GM12878 (cell line): ENCODE measurements at regions not wholly inside any gene's neighbourhood (a gene's known extent, or its start where the extent isn't known, plus 50 kb on each side); places are given as distances from the start of the nearest gene placed in this dataset.

Experiments used
- BMI1 ChIP-seq: fragments of 450-650 bp; IDR thresholded peaks from 2 replicates; pipeline ENCODE4 v1.6.1; 2016; ENCODE audit warnings: mild to moderate bottlenecking, moderate library complexity, borderline replicate concordance
- CREB1 ChIP-seq: IDR thresholded peaks from 2 replicates; pipeline ENCODE4 v1.6.1; 2012; ENCODE audit warnings: low read depth, mild to moderate bottlenecking, inconsistent platforms
- HCFC1 ChIP-seq: fragments of 150-350 bp; IDR thresholded peaks from 2 replicates; pipeline ENCODE4 v1.6.1; 2014; ENCODE audit warnings: low read length
- HDGF ChIP-seq: fragments of 450-650 bp; IDR thresholded peaks from 2 replicates; pipeline ENCODE4 v1.6.1; 2016; ENCODE audit warnings: antibody characterized with exemption
- JUNB ChIP-seq: IDR thresholded peaks from 2 replicates; pipeline ENCODE4 v1.6.1; 2016; ENCODE audit warnings: antibody characterized with exemption, mild to moderate bottlenecking
- NFIC ChIP-seq: IDR thresholded peaks from 2 replicates; pipeline ENCODE4 v1.6.1; 2012; ENCODE audit warnings: low read depth, mild to moderate bottlenecking, inconsistent platforms, low read length, moderate library complexity
- NFXL1 ChIP-seq: fragments of 450-650 bp; IDR thresholded peaks from 2 replicates; pipeline ENCODE4 v1.6.1; 2017; ENCODE audit warnings: antibody characterized with exemption, mild to moderate bottlenecking, borderline replicate concordance
- SMARCA5 ChIP-seq: fragments of 450-650 bp; IDR thresholded peaks from 2 replicates; pipeline ENCODE4 v1.6.1; 2017; ENCODE audit warnings: mild to moderate bottlenecking
- YBX1 ChIP-seq: fragments of 450-650 bp; IDR thresholded peaks from 2 replicates; pipeline ENCODE4 v1.6.1; 2016; ENCODE audit warnings: antibody characterized with exemption
- TF ChIP-seq, protein P1 (sequence below): IDR thresholded peaks from 2 replicates; pipeline ENCODE4 v1.6.1; 2012; ENCODE audit warnings: low read depth, low read length, improper control_type of control experiment
- TF ChIP-seq, protein P2 (sequence below): fragments of 450-650 bp; formaldehyde crosslinking; IDR thresholded peaks from 2 replicates; pipeline ENCODE4 v1.4.0; 2022; ENCODE audit warnings: mild to moderate bottlenecking, moderate library complexity

DNA sequence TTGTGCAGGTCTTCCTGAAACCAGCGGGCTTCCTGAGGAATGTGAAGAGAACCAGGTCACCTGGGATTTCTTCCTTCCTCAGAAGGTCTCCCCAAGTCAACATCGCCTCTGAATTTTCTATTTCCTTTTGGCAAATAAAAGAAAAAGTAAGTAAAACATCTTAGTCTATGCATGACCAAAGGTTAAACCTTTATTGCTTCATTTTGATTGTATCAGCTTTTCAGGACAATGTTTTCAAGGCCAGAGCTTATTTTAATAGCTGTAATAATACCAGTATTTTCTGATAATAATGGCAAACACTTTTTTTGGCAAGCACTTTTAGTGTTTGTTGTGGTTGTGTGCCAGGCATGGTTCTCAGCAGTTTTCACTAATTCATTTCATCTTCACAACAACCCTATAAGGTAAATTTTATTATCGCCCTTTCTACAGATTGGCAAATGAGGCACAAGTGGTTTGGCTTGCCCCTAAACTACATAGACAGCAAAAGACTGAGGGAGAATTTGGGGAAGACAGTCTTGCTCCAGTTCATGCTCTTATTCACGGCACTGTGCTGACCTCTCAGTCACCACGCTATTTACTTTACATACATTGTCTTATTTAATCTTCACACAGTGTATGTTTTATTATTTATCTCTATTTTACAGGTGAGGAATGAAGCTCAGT lies 110.4 kb downstream of the RPL22L1 start (continued):
- no peak for TF ChIP-seq NFXL1
- no peak for TF ChIP-seq BMI1
- no peak for TF ChIP-seq CREB1
- TF ChIP-seq, protein P1, sequence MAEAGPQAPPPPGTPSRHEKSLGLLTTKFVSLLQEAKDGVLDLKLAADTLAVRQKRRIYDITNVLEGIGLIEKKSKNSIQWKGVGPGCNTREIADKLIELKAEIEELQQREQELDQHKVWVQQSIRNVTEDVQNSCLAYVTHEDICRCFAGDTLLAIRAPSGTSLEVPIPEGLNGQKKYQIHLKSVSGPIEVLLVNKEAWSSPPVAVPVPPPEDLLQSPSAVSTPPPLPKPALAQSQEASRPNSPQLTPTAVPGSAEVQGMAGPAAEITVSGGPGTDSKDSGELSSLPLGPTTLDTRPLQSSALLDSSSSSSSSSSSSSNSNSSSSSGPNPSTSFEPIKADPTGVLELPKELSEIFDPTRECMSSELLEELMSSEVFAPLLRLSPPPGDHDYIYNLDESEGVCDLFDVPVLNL: no peak
- no peak for TF ChIP-seq HDGF
- no peak for TF ChIP-seq SMARCA5
- no peak for TF ChIP-seq NFIC
- no peak for TF ChIP-seq YBX1
- TF ChIP-seq, protein P2, sequence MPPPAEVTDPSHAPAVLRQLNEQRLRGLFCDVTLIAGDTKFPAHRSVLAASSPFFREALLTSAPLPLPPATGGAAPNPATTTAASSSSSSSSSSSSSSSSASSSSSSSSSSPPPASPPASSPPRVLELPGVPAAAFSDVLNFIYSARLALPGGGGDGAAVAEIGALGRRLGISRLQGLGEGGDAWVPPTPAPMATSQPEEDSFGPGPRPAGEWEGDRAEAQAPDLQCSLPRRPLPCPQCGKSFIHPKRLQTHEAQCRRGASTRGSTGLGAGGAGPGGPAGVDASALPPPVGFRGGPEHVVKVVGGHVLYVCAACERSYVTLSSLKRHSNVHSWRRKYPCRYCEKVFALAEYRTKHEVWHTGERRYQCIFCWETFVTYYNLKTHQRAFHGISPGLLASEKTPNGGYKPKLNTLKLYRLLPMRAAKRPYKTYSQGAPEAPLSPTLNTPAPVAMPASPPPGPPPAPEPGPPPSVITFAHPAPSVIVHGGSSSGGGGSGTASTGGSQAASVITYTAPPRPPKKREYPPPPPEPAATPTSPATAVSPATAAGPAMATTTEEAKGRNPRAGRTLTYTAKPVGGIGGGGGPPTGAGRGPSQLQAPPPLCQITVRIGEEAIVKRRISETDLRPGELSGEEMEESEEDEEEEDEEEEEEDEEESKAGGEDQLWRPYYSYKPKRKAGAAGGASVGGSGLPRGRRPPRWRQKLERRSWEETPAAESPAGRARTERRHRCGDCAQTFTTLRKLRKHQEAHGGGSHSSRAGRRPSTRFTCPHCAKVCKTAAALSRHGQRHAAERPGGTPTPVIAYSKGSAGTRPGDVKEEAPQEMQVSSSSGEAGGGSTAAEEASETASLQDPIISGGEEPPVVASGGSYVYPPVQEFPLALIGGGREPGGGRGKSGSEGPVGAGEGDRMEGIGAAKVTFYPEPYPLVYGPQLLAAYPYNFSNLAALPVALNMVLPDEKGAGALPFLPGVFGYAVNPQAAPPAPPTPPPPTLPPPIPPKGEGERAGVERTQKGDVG (CRISPR knock-in tag): no peak
- TF ChIP-seq JUNB: no peak
- no peak for TF ChIP-seq HCFC1
